COR-L47 (cell line): ENCODE measurements at regions not wholly inside any gene's neighbourhood (a gene's known extent, or its start where the extent isn't known, plus 50 kb on each side); places are given as distances from the start of the nearest gene placed in this dataset.
A peak's percentile ranks its signal among the peaks of the same experiment; 100 is the strongest.
"Not testable (repeated sequence)": the region's sequence is repeated elsewhere in the genome, so short reads cannot be mapped to it uniquely, and the experiment has no call there.

Experiments
- DNase-seq: peaks from one replicate; lab custom pipeline; 2025; lab: John Stamatoyannopoulos, UW

- DNase-seq, result no peak
Measured at GRCh38 chr5:18461766-18462165, 827.5 kb downstream of the TAF11L14 start.

DNA sequence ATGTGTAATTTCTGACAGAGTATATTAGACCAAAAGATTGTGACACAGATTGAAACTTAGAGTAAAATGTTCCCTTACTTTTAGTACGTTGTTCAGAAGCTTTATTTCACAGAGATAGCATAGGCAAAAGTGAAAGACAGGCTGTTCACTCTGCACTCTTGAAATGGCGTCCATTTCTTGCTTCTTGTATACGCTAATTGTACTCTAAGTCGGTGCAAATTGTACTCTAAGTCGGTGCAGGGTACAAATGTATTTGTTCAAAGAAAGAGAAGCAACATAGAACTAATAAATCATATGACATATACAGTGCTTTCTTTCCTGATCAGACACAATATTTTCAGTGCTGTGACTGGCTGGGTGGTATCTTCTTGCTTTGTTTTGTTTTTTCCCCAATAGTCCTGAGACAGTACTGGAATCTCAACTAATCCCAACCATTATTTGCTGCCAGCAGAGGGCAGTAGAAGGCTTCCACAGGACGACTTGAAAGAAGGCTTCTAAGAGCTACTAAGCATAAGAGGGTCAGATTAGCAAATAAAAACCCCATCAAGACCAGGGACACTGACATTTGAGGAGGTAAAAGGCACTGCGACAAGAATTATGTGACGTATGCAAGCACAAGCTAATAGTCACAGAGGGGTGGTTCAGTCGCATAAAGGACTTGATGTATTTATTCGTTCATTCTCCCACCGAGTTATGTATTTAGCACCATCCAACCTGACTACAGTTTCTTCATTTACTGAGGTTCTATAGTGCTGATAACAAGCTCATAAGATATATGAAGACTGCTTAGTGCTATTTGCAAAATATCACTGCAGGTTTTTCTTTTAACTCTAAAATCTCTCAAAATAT lies 831.8 kb downstream of the TAF11L14 start:
- peak; percentile 58 for DNase-seq

DNA sequence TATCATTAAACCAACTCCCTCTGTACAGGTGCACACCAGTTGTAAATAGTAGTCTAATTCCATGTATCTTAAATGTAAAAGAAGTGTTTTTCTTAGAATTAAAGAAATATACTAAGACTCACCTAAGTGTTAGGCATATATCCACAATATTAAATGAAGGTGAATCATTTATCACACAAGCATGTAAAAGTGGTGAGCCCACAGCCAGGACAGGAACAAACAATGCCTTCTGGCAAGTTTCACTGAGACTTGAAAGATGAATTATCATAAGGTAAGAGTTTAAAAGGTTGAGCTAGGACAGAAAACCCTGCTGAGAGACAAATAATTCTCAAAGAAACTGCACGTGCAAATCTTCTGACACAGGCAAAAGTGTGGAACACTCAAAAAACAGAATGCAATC lies 832.5 kb downstream of the TAF11L14 start:
- DNase-seq, result no peak

DNA sequence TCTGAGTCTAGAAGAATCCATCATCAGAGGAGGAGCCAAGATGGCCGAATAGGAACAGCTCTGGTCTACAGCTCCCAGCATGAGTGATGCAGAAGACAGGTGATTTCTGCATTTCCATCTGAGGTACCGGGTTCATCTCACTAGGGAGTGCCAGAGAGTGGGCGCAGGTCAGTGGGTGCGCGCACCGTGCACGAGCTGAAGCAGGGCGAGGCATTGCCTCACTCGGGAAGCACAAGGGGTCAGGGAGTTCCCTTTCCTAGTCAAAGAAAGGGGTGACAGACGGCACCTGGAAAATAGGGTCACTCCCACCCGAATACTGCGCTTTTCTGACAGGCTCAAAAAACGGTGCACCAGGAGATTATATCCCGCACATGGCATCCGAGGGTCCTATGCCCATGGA lies 837.5 kb downstream of the TAF11L14 start:
- DNase-seq, result not testable (repeated sequence)

GRCh38 chr5:18483451-18483850 lies 849.2 kb downstream of the TAF11L14 start:
- DNase-seq, result no peak

DNA sequence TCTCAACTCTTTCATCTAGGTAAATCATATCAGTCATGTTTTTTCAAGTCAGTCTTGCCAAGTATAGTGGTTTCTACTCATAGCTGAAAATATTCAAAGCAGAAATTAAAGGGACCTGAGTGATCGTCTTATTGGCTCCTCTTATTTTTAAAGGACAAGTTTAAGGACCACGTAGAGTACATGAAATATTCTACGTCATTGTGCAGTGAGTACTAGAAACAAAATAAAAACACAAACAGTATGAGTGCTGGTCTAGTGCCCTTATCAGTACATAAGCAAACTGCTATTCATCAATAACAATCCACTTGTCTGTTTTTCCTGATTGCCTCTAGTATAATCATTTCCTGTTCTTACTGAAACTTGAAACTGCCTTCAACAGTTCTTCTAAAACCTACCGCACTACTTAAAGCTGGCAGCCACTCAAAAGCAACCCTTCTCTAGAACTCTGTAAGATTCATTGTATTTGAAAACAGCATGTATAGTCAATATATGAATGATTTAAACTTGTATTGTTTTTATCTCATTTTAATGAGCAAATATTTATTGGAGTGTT lies 853.7 kb downstream of the TAF11L14 start:
- no peak for DNase-seq

DNA sequence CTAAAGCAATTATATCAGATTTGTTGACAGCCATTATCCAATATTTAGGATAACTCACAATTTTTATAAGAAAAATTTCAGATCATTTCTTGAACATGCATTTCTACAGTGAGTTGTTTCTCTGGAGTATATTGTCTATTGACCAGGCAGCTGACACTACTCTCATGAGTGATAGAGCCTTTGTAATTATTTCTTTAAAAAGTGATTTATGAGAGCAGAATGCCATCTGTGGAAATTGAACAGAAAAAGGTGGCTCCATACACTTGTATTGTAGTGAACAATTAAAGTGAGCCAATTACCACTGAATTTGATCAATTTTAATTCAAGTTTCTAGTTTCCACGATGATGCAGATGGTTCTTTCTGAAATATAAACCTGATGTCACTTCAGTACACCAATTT lies 855.4 kb downstream of the TAF11L14 start:
- DNase-seq, result no peak

DNA sequence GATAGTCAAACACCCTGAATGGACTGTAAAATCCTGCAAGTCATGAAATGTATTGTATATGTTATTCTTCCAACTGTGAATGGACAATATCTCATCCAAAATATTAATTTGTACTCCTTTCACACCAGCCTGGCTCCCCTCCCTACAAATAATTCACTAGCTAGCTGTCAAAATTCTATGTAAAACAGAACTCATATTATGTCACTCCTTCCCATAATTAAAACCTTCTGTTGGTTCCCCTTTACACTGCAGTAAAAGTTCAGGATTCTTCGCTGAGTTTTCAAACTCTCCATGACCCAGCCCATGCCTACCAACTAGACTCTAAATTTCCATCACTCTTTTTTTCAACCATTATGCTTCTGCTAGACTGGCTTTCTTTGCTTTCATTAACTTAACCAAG lies 857.1 kb downstream of the TAF11L14 start:
- DNase-seq, result no peak

GRCh38 chr5:18495157-18495556 lies 860.9 kb downstream of the TAF11L14 start:
- no peak for DNase-seq

DNA sequence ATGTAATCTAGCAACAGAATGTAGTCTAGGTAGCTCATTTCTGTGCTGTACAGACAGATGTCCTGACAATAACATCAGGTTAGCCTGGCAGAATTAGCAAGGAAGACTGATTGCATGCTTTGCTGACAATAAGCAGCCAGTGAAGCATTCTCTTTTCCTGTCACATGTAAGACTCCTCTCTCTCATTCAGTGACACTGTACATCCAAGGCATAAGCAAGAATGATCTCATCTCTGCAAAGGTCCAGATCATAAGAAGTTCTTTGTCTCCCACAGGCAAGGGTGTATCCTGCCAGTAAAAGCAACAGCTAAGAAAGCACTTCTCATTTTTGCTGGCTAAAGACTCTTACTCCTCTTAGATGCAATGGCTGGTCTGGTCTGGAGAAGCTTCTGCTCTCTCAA lies 861.8 kb downstream of the TAF11L14 start:
- no peak for DNase-seq

DNA sequence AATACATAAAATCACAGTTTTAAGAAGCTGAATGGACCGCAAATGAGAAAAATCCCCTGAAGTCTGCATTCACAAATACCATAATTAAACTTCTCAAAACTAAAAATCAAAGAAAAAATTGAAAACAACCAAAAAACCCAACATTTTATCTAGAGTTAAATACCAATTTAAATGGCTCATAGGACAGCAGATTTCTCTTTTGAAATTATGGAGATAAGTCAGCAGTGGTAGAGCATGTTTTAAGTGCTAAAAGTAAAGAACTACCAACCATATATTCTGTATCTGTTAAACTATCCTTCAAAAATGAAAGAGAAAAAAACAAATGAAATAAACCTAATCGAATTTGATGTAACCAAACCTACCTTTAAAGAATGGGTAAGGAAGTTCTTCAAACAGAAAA lies 862.8 kb downstream of the TAF11L14 start:
- no peak for DNase-seq

DNA sequence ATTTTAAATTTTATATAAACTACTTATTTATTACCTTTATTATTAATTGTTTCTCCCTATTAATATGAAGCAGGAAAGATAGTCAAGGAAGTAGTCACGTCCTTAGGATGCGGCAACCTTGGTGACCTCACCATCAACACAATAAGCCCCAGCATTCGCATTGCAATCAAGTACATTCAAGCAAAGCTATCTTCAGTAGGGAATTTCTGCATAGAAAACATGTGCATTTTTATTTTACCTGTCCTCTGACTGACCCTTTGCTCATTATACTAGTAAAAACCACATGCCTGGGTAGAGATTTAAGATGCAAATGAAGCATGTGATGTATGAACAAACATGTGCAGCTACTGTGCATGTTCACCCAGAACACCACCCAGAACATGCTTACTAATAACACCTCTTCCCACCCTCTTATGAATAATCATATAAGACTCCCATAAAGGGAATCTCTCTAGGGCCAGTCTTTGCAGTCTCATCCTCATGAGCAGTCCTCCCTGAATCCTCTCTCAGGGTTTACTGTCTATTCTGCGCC lies 869.6 kb downstream of the TAF11L14 start:
- no peak for DNase-seq

DNA sequence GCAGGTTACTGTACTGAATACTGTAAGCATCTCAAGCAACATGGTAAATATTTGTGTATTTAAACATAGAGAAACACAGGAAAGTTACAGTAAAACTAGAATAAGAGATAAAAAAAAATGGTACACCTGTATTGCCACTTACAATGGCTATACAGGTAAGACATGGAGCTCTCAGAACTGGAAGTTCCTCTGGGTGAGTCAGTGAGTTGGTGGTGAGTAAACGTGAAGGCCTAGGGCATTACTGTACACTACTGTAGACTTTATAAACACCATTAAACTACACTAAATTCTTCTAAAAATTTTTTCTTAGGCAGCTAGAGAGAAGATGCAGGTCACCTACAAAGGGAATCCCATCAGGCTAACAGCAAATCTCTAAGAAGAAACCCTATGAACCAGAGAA lies 872.9 kb downstream of the TAF11L14 start:
- DNase-seq, result no peak

- DNase-seq, result no peak
Measured at GRCh38 chr5:18517641-18518380, 883.6 kb downstream of the TAF11L14 start.

- DNase-seq, result no peak
Measured at GRCh38 chr5:18523380-18523779, 889.1 kb downstream of the TAF11L14 start.

GRCh38 chr5:18526792-18527405 lies 892.6 kb downstream of the TAF11L14 start:
- no peak for DNase-seq

GRCh38 chr5:18533137-18533536 lies 898.9 kb downstream of the TAF11L14 start:
- DNase-seq, result no peak

- no peak for DNase-seq
Measured at GRCh38 chr5:18534119-18534518, 899.9 kb downstream of the TAF11L14 start.

DNA sequence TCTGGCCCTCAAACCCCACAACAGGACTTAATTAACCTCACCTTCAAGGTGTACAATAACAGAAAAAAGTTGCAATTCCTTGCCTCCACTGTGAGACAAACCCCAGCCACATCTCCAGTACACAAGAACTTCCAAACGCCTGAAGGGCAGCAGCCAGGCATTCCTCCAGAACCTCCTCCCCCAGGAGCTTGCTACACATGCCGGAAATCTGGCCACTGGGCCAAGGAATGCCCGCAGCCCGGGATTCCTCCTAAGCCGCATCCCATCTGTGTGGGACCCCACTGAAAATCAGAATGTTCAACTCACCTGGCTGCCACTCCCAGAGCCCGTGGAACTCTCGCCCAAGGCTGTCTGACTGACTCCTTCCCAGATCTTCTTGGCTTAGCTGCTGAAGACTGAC lies 901.5 kb downstream of the TAF11L14 start:
- not testable (repeated sequence) for DNase-seq

DNA sequence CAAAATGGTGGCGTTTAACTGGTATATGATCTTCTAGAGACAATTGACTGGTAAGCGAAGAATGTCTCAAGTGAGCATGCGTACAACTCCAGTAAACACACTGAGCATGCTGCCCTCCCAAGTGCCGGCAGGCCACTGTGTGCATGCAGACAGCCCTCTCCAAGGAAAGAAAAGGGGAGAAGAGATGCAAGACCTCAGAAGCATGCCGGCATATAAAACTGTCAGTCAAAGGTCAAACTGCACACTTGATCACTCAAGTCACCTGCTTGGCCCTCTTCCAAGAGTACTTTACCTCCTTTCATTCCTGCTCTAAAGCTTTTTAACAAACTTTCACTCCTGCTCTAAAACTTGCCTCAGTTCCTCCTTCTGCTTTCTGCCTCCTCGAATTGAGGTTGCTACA lies 910.2 kb downstream of the TAF11L14 start:
- no peak for DNase-seq

DNA sequence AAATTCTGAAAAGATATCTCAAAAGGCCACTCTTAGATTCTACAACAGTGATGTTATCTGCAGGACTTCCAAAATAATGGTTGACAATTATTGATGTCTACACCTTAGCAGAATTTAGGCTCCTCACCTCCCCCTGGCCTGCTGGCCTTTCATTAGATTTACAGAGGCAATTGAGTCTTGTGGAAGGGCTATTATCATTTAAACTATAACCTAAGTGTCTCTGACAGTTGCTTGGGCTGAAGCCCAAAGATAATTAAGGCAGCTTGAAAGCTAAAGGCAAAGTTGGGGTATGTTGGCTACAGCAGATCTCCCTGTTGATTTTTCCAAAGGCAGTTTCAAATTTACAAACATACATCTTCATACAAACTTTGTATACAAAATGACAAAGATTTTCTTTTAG lies 912.3 kb downstream of the TAF11L14 start:
- DNase-seq, result no peak

DNA sequence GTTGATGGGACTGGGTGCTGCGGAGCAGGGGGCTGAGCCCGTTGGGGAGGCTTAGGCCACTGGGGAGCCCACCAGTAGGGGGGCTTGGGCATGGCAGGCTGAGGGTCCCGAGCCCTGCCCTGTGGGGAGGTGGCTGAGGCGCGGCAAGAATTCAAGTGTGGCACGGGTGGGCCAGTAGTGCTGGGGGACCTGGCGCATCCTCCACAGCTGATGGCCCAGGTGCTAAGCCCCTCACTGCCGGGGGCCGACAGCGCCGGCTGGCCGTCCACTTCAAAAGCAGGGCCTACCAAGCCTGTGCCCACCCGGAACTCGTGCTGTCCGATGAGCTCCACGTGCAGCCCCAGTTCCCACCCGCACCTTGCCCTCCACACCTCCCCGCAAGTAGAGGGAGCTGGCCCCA lies 917.5 kb downstream of the TAF11L14 start:
- DNase-seq, result no peak
